OCI-LY1 (cell line): ENCODE measurements at regions not wholly inside any gene's neighbourhood (a gene's known extent, or its start where the extent isn't known, plus 50 kb on each side); places are given as distances from the start of the nearest gene placed in this dataset.

ENCODE experiments used
- H2AFZ ChIP-seq: fragments of 200-600 bp; sonication (generic), shearing (Covaris generic); 2 replicates; pipeline ENCODE4 v1.6.0; 2014; ENCODE audit warnings: antibody characterized with exemption, mild to moderate bottlenecking, low read length
- H3F3A ChIP-seq: fragments of 200-600 bp; sonication (generic), shearing (Covaris generic); 2 replicates; pipeline ENCODE4 v1.6.0; 2014; ENCODE audit warnings: mild to moderate bottlenecking, antibody characterized with exemption, low read length, moderate library complexity; ENCODE audit not compliant: insufficient read depth
- H3K27ac ChIP-seq: fragments of 200-600 bp; sonication (generic); 2 replicates; pipeline ENCODE4 v1.5.1; 2014; ENCODE audit warnings: low read length, mixed run types, mild to moderate bottlenecking, low read depth; ENCODE audit not compliant: poor library complexity, severe bottlenecking
- H3K27me3 ChIP-seq: fragments of 200-600 bp; sonication (generic); 2 replicates; pipeline ENCODE4 v1.6.0; 2014; ENCODE audit warnings: antibody characterized with exemption, mild to moderate bottlenecking, low read length, moderate library complexity; ENCODE audit not compliant: insufficient read depth
- H3K36me3 ChIP-seq: fragments of 200-600 bp; sonication (generic); 2 replicates; pipeline ENCODE4 v1.6.1; 2014; ENCODE audit warnings: mild to moderate bottlenecking, antibody characterized with exemption, low read length, moderate library complexity, mixed read lengths; ENCODE audit not compliant: insufficient read depth
- H3K4me1 ChIP-seq: fragments of 200-600 bp; sonication (generic); 2 replicates; pipeline ENCODE4 v1.5.1; 2014; ENCODE audit warnings: mild to moderate bottlenecking, low read length, moderate library complexity; ENCODE audit not compliant: insufficient read depth, severe bottlenecking
- H3K4me2 ChIP-seq: fragments of 200-600 bp; sonication (generic), shearing (Covaris generic); 2 replicates; pipeline ENCODE4 v1.6.1; 2014; ENCODE audit warnings: low read length
- H3K4me3 ChIP-seq: fragments of 200-600 bp; sonication (generic); 2 replicates; pipeline ENCODE4 v1.5.1; 2014; ENCODE audit warnings: low read length, low read depth, mild to moderate bottlenecking, mixed read lengths; ENCODE audit not compliant: poor library complexity, severe bottlenecking
- H3K79me2 ChIP-seq: fragments of 200-600 bp; shearing (Covaris generic); 2 replicates; pipeline ENCODE4 v1.6.1; 2016; ENCODE audit warnings: mixed run types, low read length, mixed read lengths; ENCODE audit not compliant: insufficient read depth
- H3K9ac ChIP-seq: fragments of 200-600 bp; sonication (generic), shearing (Covaris generic); 2 replicates; pipeline ENCODE4 v1.6.1; 2014; ENCODE audit warnings: mild to moderate bottlenecking, low read length, mixed read lengths
- H3K9me2 ChIP-seq: fragments of 200-600 bp; sonication (generic), shearing (Covaris generic); 2 replicates; pipeline ENCODE4 v1.6.1; 2014; ENCODE audit warnings: low read depth, mild to moderate bottlenecking, low read length, mixed read lengths
- H3K9me3 ChIP-seq: fragments of 200-600 bp; shearing (Covaris generic); 2 replicates; pipeline ENCODE4 v1.6.1; 2014; ENCODE audit warnings: low read length, mixed read lengths
- H4K20me1 ChIP-seq: fragments of 200-600 bp; sonication (generic), shearing (Covaris generic); 2 replicates; pipeline ENCODE4 v1.6.0; 2016; ENCODE audit warnings: mild to moderate bottlenecking, low read length; ENCODE audit not compliant: insufficient read depth
- CTCF ChIP-seq: fragments of 200-600 bp; sonication (generic), shearing (Covaris generic); IDR thresholded peaks from 2 replicates; pipeline ENCODE4 v1.5.1; 2017; ENCODE audit warnings: mild to moderate bottlenecking, antibody characterized with exemption, low read length, moderate library complexity, mixed read lengths
- EZH2 ChIP-seq: fragments of 200-600 bp; sonication (generic), shearing (Covaris generic); IDR thresholded peaks from 2 replicates; pipeline ENCODE4 v1.8.0; 2017; ENCODE audit warnings: borderline replicate concordance, mixed run types, mild to moderate bottlenecking, antibody characterized with exemption, low read length, moderate library complexity, mixed read lengths

- Histone ChIP-seq H2AFZ (no peak overlapping the region), H4K20me1 (no peaks in the 10 kb centered on the region), H3F3A (no peaks in the 10 kb centered on the region), H3K27ac (no peak overlapping the region), H3K9ac (no peak overlapping the region), H3K79me2 (no peaks in the 10 kb centered on the region), H3K36me3 (no peaks in the 10 kb centered on the region), H3K27me3 (no peaks in the 10 kb centered on the region), H3K4me3 (no peak overlapping the region), H3K9me3 (no peaks in the 10 kb centered on the region), H3K4me2 (no peak overlapping the region), H3K9me2 (no peaks in the 10 kb centered on the region), H3K4me1 (no peaks in the 10 kb centered on the region)
- no peak for TF ChIP-seq CTCF
- no peak for TF ChIP-seq EZH2
Measured at GRCh38 chr11:88042647-88043046, 132.6 kb downstream of the RAB38 start.

GRCh38 chr11:88042238-88042637 is 133.0 kb downstream of the RAB38 start:
- H3K4me2 ChIP-seq: no peak overlapping the region
- H3K27ac ChIP-seq: no peak overlapping the region
- no peaks in the 10 kb centered on the region for H4K20me1 ChIP-seq
- H3F3A ChIP-seq: no peaks in the 10 kb centered on the region
- no peak overlapping the region for H2AFZ ChIP-seq
- H3K27me3 ChIP-seq: no peaks in the 10 kb centered on the region
- H3K9ac ChIP-seq: no peak overlapping the region
- no peaks in the 10 kb centered on the region for H3K4me1 ChIP-seq
- H3K36me3 ChIP-seq: no peaks in the 10 kb centered on the region
- H3K9me2 ChIP-seq: no peaks in the 10 kb centered on the region
- TF ChIP-seq CTCF (no peak), EZH2 (no peak)
- no peaks in the 10 kb centered on the region for H3K9me3 ChIP-seq
- H3K79me2 ChIP-seq: no peaks in the 10 kb centered on the region
- H3K4me3 ChIP-seq: no peak overlapping the region

GRCh38 chr11:88041679-88042078 is 133.6 kb downstream of the RAB38 start:
- H4K20me1 ChIP-seq: no peaks in the 10 kb centered on the region
- H3F3A ChIP-seq: no peaks in the 10 kb centered on the region
- no peak overlapping the region for H3K9ac ChIP-seq
- H3K27ac ChIP-seq: no peak overlapping the region
- H3K27me3 ChIP-seq: no peaks in the 10 kb centered on the region
- H3K4me3 ChIP-seq: no peak overlapping the region
- no peak for TF ChIP-seq CTCF
- TF ChIP-seq EZH2: no peak
- no peak overlapping the region for H2AFZ ChIP-seq
- H3K9me2 ChIP-seq: no peaks in the 10 kb centered on the region
- H3K4me1 ChIP-seq: no peaks in the 10 kb centered on the region
- H3K4me2 ChIP-seq: no peak overlapping the region
- no peaks in the 10 kb centered on the region for H3K36me3 ChIP-seq
- H3K9me3 ChIP-seq: no peaks in the 10 kb centered on the region
- no peaks in the 10 kb centered on the region for H3K79me2 ChIP-seq
